ENCODE measurements at regions not wholly inside any gene's neighbourhood (a gene's known extent, or its start where the extent isn't known, plus 50 kb on each side); places are given as distances from the start of the nearest gene placed in this dataset.

DNA sequence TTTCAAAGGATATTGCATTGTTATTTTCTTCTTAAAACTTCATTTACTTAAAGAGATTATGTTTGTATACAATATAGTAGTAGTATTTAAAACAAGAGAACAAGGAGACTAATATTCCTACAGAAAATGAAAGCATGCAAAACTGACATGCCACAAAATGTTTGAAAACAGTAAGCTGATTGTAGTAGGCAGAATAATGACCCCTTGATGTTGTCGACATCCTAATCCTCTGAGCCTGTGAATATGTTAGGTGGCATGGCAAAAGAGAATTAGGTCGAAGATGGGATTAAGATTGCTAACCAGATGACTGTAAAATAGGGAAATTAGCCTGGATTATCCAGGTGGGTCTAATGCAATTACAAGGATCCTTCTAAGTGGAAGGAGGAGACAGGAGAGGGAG is 522.2 kb upstream of the NR3C2 start:
- Mint-ChIP-seq H3K27ac (ENCODE audit: unreplicated experiment) (no peak overlapping the region), H3K27me3 (ENCODE audit: unreplicated experiment) (peaks cover 3% of the 10 kb centered on the region), H3K4me3 (ENCODE audit: unreplicated experiment) (no peak overlapping the region), H3K9me3 (ENCODE audit: unreplicated experiment) (no peaks in the 10 kb centered on the region), H3K4me1 (ENCODE audit: unreplicated experiment) (peaks cover 6% of the 10 kb centered on the region), H3K36me3 (ENCODE audit: unreplicated experiment) (no peaks in the 10 kb centered on the region)
- TF ChIP-seq, protein P1, sequence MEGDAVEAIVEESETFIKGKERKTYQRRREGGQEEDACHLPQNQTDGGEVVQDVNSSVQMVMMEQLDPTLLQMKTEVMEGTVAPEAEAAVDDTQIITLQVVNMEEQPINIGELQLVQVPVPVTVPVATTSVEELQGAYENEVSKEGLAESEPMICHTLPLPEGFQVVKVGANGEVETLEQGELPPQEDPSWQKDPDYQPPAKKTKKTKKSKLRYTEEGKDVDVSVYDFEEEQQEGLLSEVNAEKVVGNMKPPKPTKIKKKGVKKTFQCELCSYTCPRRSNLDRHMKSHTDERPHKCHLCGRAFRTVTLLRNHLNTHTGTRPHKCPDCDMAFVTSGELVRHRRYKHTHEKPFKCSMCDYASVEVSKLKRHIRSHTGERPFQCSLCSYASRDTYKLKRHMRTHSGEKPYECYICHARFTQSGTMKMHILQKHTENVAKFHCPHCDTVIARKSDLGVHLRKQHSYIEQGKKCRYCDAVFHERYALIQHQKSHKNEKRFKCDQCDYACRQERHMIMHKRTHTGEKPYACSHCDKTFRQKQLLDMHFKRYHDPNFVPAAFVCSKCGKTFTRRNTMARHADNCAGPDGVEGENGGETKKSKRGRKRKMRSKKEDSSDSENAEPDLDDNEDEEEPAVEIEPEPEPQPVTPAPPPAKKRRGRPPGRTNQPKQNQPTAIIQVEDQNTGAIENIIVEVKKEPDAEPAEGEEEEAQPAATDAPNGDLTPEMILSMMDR (IDR thresholded peaks at IDR 0.05): no peak
- no peak for DNase-seq (ENCODE audit: extremely low spot score, unreplicated experiment)

DNA sequence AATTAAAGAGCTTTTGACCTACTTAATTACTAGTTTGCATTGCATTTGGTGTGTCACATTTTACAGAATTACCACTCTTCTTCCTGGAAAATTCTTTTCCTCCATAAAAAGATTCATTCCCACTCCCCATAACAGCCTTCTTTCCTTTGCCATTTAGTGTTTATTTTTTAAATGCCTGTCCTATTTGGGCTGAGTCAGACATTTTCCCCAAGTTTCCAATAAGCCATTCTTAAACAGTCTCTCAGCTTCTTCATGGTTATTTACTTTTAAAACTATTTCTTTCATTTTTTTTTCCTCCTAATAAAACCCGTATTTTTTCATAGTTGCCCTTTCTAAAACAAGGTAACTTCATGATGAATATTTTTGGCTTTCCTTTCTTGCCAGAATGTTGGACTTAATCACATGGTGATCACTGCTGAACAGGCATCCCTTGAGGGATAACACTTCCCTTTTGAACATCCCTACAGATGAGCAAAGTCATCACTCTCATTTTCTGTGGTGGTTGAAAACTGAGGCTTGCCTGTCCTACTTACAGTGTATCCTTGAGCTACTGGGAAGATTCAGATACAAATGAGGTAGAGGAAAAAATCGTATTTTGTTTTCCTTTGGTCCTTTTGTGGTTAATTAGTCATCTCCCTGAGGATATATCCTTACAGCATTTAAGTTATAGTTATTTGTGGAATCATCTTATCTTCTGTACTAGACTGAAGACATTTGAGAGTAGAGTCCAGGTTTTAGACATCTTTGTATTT is 520.5 kb upstream of the NR3C2 start:
- Mint-ChIP-seq H3K36me3 (ENCODE audit: unreplicated experiment) (no peaks in the 10 kb centered on the region), H3K4me3 (ENCODE audit: unreplicated experiment) (no peak overlapping the region), H3K27ac (ENCODE audit: unreplicated experiment) (no peak overlapping the region), H3K9me3 (ENCODE audit: unreplicated experiment) (no peaks in the 10 kb centered on the region), H3K4me1 (ENCODE audit: unreplicated experiment) (peaks cover 6% of the 10 kb centered on the region), H3K27me3 (ENCODE audit: unreplicated experiment) (peaks cover 3% of the 10 kb centered on the region)
- DNase-seq (ENCODE audit: extremely low spot score, unreplicated experiment): no peak
- TF ChIP-seq, protein P1 (IDR thresholded peaks at IDR 0.05): no peak

DNA sequence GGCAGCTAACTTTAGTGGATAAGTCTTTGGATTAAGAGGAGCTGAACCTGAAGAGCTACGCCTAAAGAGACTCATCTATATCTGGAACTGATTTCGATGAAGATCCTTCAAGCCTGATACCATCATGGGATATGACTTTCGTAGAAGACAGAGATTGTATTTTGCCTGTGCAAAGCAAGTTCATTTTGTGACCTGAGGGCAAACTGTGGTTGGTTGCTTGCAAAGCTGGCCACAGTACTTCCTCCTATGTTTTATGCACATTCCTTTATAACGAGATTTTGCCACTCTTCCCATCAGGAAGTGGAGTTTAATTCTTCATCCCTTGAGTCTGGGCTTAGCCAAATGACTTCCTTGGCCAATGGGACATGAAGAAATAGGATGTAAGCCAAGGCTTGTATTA is 519.3 kb upstream of the NR3C2 start:
- H3K4me3 Mint-ChIP-seq (ENCODE audit: unreplicated experiment): no peak overlapping the region

DNA sequence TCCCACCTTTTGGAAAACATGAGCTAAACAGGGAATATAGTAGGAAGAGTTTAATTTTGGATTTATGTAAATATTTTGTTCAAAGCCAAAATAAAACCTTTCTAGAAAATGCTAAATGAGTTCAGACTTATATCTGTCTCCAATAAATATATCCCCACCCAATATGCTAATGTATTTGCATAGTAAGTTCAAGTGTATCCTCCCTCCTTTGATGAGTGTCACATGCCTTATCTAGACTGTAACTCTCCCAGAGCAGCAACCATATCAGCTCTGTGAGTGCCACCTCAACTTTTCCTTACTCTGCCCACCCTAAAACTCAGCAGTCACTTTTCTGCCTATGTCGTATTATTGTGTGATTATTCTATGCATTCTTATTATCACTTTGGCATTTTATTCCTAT is 516.1 kb upstream of the NR3C2 start:
- no peaks in the 10 kb centered on the region for H3K36me3 Mint-ChIP-seq (ENCODE audit: unreplicated experiment)
- no peak overlapping the region for H3K27ac Mint-ChIP-seq (ENCODE audit: unreplicated experiment)
- no peak overlapping the region for H3K4me3 Mint-ChIP-seq (ENCODE audit: unreplicated experiment)
- DNase-seq (ENCODE audit: extremely low spot score, unreplicated experiment): no peak
- H3K9me3 Mint-ChIP-seq (ENCODE audit: unreplicated experiment): no peaks in the 10 kb centered on the region
- H3K27me3 Mint-ChIP-seq (ENCODE audit: unreplicated experiment): no peaks in the 10 kb centered on the region
- TF ChIP-seq, protein P1 (IDR thresholded peaks at IDR 0.05): no peak
- H3K4me1 Mint-ChIP-seq (ENCODE audit: unreplicated experiment): peaks cover 6% of the 10 kb centered on the region

More for the DNA sequence above, 519.3 kb upstream of the NR3C2 start:
- no peak for DNase-seq (ENCODE audit: extremely low spot score, unreplicated experiment)
- peaks cover 3% of the 10 kb centered on the region for H3K27me3 Mint-ChIP-seq (ENCODE audit: unreplicated experiment)
- no peak overlapping the region for H3K27ac Mint-ChIP-seq (ENCODE audit: unreplicated experiment)
- TF ChIP-seq, protein P1 (IDR thresholded peaks at IDR 0.05): no peak
- no peaks in the 10 kb centered on the region for H3K9me3 Mint-ChIP-seq (ENCODE audit: unreplicated experiment)
- peaks cover 6% of the 10 kb centered on the region for H3K4me1 Mint-ChIP-seq (ENCODE audit: unreplicated experiment)
- no peaks in the 10 kb centered on the region for H3K36me3 Mint-ChIP-seq (ENCODE audit: unreplicated experiment)

DNA sequence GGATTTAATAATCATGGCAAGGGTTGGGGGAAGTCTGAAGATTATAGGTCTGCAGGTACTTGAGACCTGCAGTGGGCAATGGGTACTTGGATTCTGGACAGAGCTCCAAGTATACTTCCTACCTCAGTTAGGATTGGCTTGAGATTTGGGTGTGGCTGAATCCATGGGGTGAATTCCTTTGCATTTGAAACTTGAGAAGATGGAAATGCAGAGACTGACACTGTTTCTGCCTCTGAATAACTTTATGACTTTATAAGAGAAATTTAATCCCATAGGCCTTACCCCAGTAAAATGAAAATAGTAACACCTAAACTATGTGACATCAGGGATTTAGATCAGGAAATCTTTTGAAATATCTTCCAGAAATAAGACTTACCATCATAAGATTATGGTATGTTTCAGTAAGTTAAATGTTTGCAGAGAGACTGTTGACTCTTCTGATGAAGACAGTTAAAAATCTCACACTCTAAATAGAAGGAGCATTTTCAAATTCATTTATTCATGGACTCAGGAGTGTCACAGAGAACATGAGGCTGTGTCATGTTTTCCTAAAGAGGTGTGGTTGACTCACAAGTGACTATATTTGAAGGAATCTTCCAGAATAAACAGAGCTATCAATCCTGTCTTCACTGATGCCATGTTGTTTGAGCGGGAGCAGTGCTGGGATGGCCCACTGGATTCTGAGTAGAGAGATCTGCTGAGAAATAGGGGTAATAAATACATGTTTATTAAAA is 513.5 kb upstream of the NR3C2 start:
- no peak for DNase-seq (ENCODE audit: extremely low spot score, unreplicated experiment)
- Mint-ChIP-seq H3K4me1 (ENCODE audit: unreplicated experiment) (no peaks in the 10 kb centered on the region), H3K9me3 (ENCODE audit: unreplicated experiment) (no peaks in the 10 kb centered on the region), H3K4me3 (ENCODE audit: unreplicated experiment) (no peak overlapping the region), H3K36me3 (ENCODE audit: unreplicated experiment) (no peaks in the 10 kb centered on the region), H3K27me3 (ENCODE audit: unreplicated experiment) (no peaks in the 10 kb centered on the region), H3K27ac (ENCODE audit: unreplicated experiment) (no peak overlapping the region)
- TF ChIP-seq, protein P1 (IDR thresholded peaks at IDR 0.05): no peak

Data from osteocyte (in vitro differentiated cells).